HAP-1 (cell line): ENCODE measurements at regions not wholly inside any gene's neighbourhood (a gene's known extent, or its start where the extent isn't known, plus 50 kb on each side); places are given as distances from the start of the nearest gene placed in this dataset.

Experiments
- DNase-seq, 2 experiments: peaks; one replicate each; pipeline ENCODE4 v3.0.0-alpha.2; 2016 to 2020; ENCODE audit warnings: low spot score in 2 of 2
- H3K27me3 ChIP-seq: fragments of 250-450 bp; sonication (Bioruptor Pico); 2 replicates; pipeline ENCODE4 v1.5.1; 2020; ENCODE audit warnings: low read depth, mild to moderate bottlenecking, moderate library complexity
- H3K36me3 ChIP-seq: fragments of 250-450 bp; sonication (Bioruptor Pico); replicated peaks from 2 replicates; pipeline ENCODE4 v1.5.1; 2020; ENCODE audit warnings: mild to moderate bottlenecking
- H3K4me1 ChIP-seq: fragments of 250-450 bp; sonication (Bioruptor Pico); 2 replicates; pipeline ENCODE4 v1.5.1; 2020; ENCODE audit warnings: mild to moderate bottlenecking
- H3K4me3 ChIP-seq: fragments of 250-450 bp; sonication (Bioruptor Pico); 2 replicates; pipeline ENCODE4 v1.5.1; 2020; ENCODE audit warnings: mild to moderate bottlenecking, moderate library complexity
- H3K9me3 ChIP-seq: fragments of 250-450 bp; sonication (Bioruptor Pico); 2 replicates; pipeline ENCODE4 v1.5.1; 2020; ENCODE audit warnings: mild to moderate bottlenecking, moderate library complexity
- in situ Hi-C: fragments of 300-500 bp; cut with MboI; formaldehyde crosslinking; loops from 3 replicates; pipeline ENCODE4 v1.14.3; 2020; ENCODE audit warnings: low sequenced_read_pairs, inconsistent platforms, mixed read lengths

GRCh38 chr6:103879800-103880199, 979.9 kb downstream of the HACE1 start:
- Histone ChIP-seq H3K9me3 (no peaks in the 10 kb centered on the region), H3K4me3 (no peak overlapping the region), H3K4me1 (no peaks in the 10 kb centered on the region), H3K27me3 (no peaks in the 10 kb centered on the region), H3K36me3 (no peaks in the 10 kb centered on the region)
- in situ Hi-C loops = no loop called here
- no peak for DNase-seq

- H3K4me1 ChIP-seq = no peaks in the 10 kb centered on the region
- no peaks in the 10 kb centered on the region; the same call in 1 of the 2 replicates for H3K27me3 ChIP-seq
- H3K36me3 ChIP-seq = no peaks in the 10 kb centered on the region
- DNase-seq = no peak
- no peak overlapping the region for H3K4me3 ChIP-seq
- in situ Hi-C loops = no loop called here
- H3K9me3 ChIP-seq = no peaks in the 10 kb centered on the region
Observed at GRCh38 chr6:103875221-103875620, 984.5 kb downstream of the HACE1 start.

- Histone ChIP-seq H3K4me1 (no peaks in the 10 kb centered on the region), H3K36me3 (no peaks in the 10 kb centered on the region), H3K27me3 (no peaks in the 10 kb centered on the region; the same call in 1 of the 2 replicates), H3K9me3 (no peaks in the 10 kb centered on the region), H3K4me3 (no peak overlapping the region)
- no peak for DNase-seq
- in situ Hi-C loops = no loop called here
Observed at GRCh38 chr6:103874575-103874974, 985.1 kb downstream of the HACE1 start.

- in situ Hi-C loops = no loop called here
- peak in 1 of 2 experiments; percentile 33 for DNase-seq
- Histone ChIP-seq H3K36me3 (no peaks in the 10 kb centered on the region), H3K27me3 (no peaks in the 10 kb centered on the region; the same call in 1 of the 2 replicates), H3K4me1 (no peaks in the 10 kb centered on the region), H3K4me3 (no peak overlapping the region), H3K9me3 (no peaks in the 10 kb centered on the region)
Observed at GRCh38 chr6:103872678-103873077, 987.0 kb downstream of the HACE1 start.

GRCh38 chr6:103872233-103872632, 987.5 kb downstream of the HACE1 start:
- H3K4me3 ChIP-seq = no peak overlapping the region
- in situ Hi-C loops = no loop called here
- no peaks in the 10 kb centered on the region for H3K4me1 ChIP-seq
- no peaks in the 10 kb centered on the region for H3K36me3 ChIP-seq
- no peaks in the 10 kb centered on the region; the same call in 1 of the 2 replicates for H3K27me3 ChIP-seq
- no peaks in the 10 kb centered on the region for H3K9me3 ChIP-seq
- DNase-seq = no peak

- Histone ChIP-seq H3K4me3 (no peak overlapping the region), H3K9me3 (no peaks in the 10 kb centered on the region), H3K4me1 (no peaks in the 10 kb centered on the region), H3K27me3 (no peaks in the 10 kb centered on the region; the same call in 1 of the 2 replicates), H3K36me3 (no peaks in the 10 kb centered on the region)
- in situ Hi-C loops = no loop called here
- DNase-seq = no peak
Observed at GRCh38 chr6:103870970-103871369, 988.7 kb downstream of the HACE1 start.

- DNase-seq = no peak
- in situ Hi-C loops = no loop called here
- Histone ChIP-seq H3K27me3 (no peaks in the 10 kb centered on the region), H3K9me3 (no peaks in the 10 kb centered on the region), H3K36me3 (no peaks in the 10 kb centered on the region), H3K4me1 (no peaks in the 10 kb centered on the region), H3K4me3 (no peak overlapping the region)
Observed at GRCh38 chr6:103862297-103862696, 997.4 kb downstream of the HACE1 start.

- no peak overlapping the region for H3K4me3 ChIP-seq
- no peaks in the 10 kb centered on the region for H3K36me3 ChIP-seq
- no peak for DNase-seq
- H3K4me1 ChIP-seq = no peaks in the 10 kb centered on the region
- in situ Hi-C loops = no loop called here
- no peaks in the 10 kb centered on the region for H3K9me3 ChIP-seq
- no peaks in the 10 kb centered on the region for H3K27me3 ChIP-seq
Observed at GRCh38 chr6:103858003-103858402, 1001.7 kb downstream of the HACE1 start.

- no peaks in the 10 kb centered on the region for H3K4me1 ChIP-seq
- H3K36me3 ChIP-seq = no peaks in the 10 kb centered on the region
- no peak overlapping the region for H3K4me3 ChIP-seq
- DNase-seq = no peak
- no peaks in the 10 kb centered on the region for H3K9me3 ChIP-seq
- in situ Hi-C loops = no loop called here
- H3K27me3 ChIP-seq = no peaks in the 10 kb centered on the region
Observed at GRCh38 chr6:103855750-103856149, 1004.0 kb downstream of the HACE1 start.

GRCh38 chr6:103854059-103854458, 1005.7 kb downstream of the HACE1 start:
- in situ Hi-C loops = no loop called here

GRCh38 chr6:103838457-103838856, 1021.3 kb downstream of the HACE1 start:
- Histone ChIP-seq H3K27me3 (no peaks in the 10 kb centered on the region), H3K4me3 (no peak overlapping the region), H3K4me1 (no peaks in the 10 kb centered on the region), H3K9me3 (no peaks in the 10 kb centered on the region), H3K36me3 (no peaks in the 10 kb centered on the region)
- in situ Hi-C loops = no loop called here
- DNase-seq = no peak

More at GRCh38 chr6:103854059-103854458, 1005.7 kb downstream of the HACE1 start:
- Histone ChIP-seq H3K4me3 (no peak overlapping the region), H3K4me1 (no peaks in the 10 kb centered on the region), H3K36me3 (no peaks in the 10 kb centered on the region), H3K27me3 (no peaks in the 10 kb centered on the region), H3K9me3 (no peaks in the 10 kb centered on the region)
- DNase-seq = no peak

GRCh38 chr6:103826209-103826608, 1033.5 kb downstream of the HACE1 start:
- Histone ChIP-seq H3K27me3 (no peaks in the 10 kb centered on the region), H3K4me1 (no peaks in the 10 kb centered on the region), H3K9me3 (no peaks in the 10 kb centered on the region), H3K36me3 (no peaks in the 10 kb centered on the region), H3K4me3 (no peak overlapping the region)
- DNase-seq = no peak
- in situ Hi-C loops = no loop called here

GRCh38 chr6:103820148-103820547, 1039.6 kb downstream of the HACE1 start:
- Histone ChIP-seq H3K4me3 (no peak overlapping the region), H3K9me3 (no peaks in the 10 kb centered on the region), H3K4me1 (no peaks in the 10 kb centered on the region), H3K36me3 (no peaks in the 10 kb centered on the region), H3K27me3 (no peaks in the 10 kb centered on the region)
- in situ Hi-C loops = no loop called here
- no peak for DNase-seq

GRCh38 chr6:103819509-103819908, 1040.2 kb downstream of the HACE1 start:
- H3K9me3 ChIP-seq = no peaks in the 10 kb centered on the region
- H3K27me3 ChIP-seq = no peaks in the 10 kb centered on the region
- no peaks in the 10 kb centered on the region for H3K36me3 ChIP-seq
- DNase-seq = no peak
- in situ Hi-C loops = no loop called here
- no peak overlapping the region for H3K4me3 ChIP-seq
- H3K4me1 ChIP-seq = no peaks in the 10 kb centered on the region

- no peak overlapping the region for H3K4me3 ChIP-seq
- H3K27me3 ChIP-seq = no peaks in the 10 kb centered on the region
- in situ Hi-C loops = no loop called here
- no peaks in the 10 kb centered on the region for H3K4me1 ChIP-seq
- H3K9me3 ChIP-seq = no peaks in the 10 kb centered on the region
- DNase-seq = no peak
- H3K36me3 ChIP-seq = no peaks in the 10 kb centered on the region
Observed at GRCh38 chr6:103812970-103813369, 1046.7 kb downstream of the HACE1 start.
